ENCODE measurements at regions not wholly inside any gene's neighbourhood (a gene's known extent, or its start where the extent isn't known, plus 50 kb on each side); places are given as distances from the start of the nearest gene placed in this dataset.

- DNase-seq = no peak
Observed at GRCh38 chr12:111067498-111067897, 147.1 kb upstream of the MYL2 start.

GRCh38 chr12:111066744-111067437 is 146.5 kb upstream of the MYL2 start:
- DNase-seq = no peak

GRCh38 chr12:111064982-111065381 is 144.6 kb upstream of the MYL2 start:
- no peak for DNase-seq

- DNase-seq = no peak
Observed at GRCh38 chr12:111064154-111064553, 143.8 kb upstream of the MYL2 start.

- no peak for DNase-seq
Observed at GRCh38 chr12:111063295-111064026, 143.1 kb upstream of the MYL2 start.

- DNase-seq = no peak
Observed at GRCh38 chr12:111057701-111058425, 137.5 kb upstream of the MYL2 start.

GRCh38 chr12:111056618-111057521 is 136.5 kb upstream of the MYL2 start:
- no peak for DNase-seq

- DNase-seq = no peak
Observed at GRCh38 chr12:111055181-111055880, 135.0 kb upstream of the MYL2 start.

GRCh38 chr12:111048991-111049390 is 128.6 kb upstream of the MYL2 start:
- no peak for DNase-seq

GRCh38 chr12:111046896-111047295 is 126.5 kb upstream of the MYL2 start:
- DNase-seq = no peak

- no peak for DNase-seq
Observed at GRCh38 chr12:111045941-111046340, 125.6 kb upstream of the MYL2 start.

GRCh38 chr12:111041091-111041490 is 120.7 kb upstream of the MYL2 start:
- no peak for DNase-seq

- DNase-seq = no peak
Observed at GRCh38 chr12:111040690-111041089, 120.3 kb upstream of the MYL2 start.

GRCh38 chr12:111038941-111039340 is 118.6 kb upstream of the MYL2 start:
- DNase-seq = no peak

GRCh38 chr12:111038077-111038476 is 117.7 kb upstream of the MYL2 start:
- no peak for DNase-seq

GRCh38 chr12:111037047-111037446 is 116.7 kb upstream of the MYL2 start:
- DNase-seq = no peak

- DNase-seq = no peak
Observed at GRCh38 chr12:111035578-111036301, 115.4 kb upstream of the MYL2 start.

- DNase-seq = no peak
Observed at GRCh38 chr12:111034886-111035577, 114.7 kb upstream of the MYL2 start.

- no peak for DNase-seq
Observed at GRCh38 chr12:111034083-111034885, 113.9 kb upstream of the MYL2 start, which contains the start of gene CUX2. Gene CUX2, plus strand, starts transcription at chr12:111034165.

Data from amniotic stem cell (primary cell).